ENCODE measurements at regions not wholly inside any gene's neighbourhood (a gene's known extent, or its start where the extent isn't known, plus 50 kb on each side); places are given as distances from the start of the nearest gene placed in this dataset.

GRCh38 chr10:80771285-80771684 is 233.6 kb downstream of the SH2D4B start:
- Histone ChIP-seq H3K4me3 (ENCODE audit: extremely low read depth in 1 of 4, insufficient read depth in 2 of 4, low read depth in 3 of 4, low read length in 4 of 4) (no peak overlapping the region), H3K56ac (replicated peaks; ENCODE audit: insufficient read length, low read depth, low read length) (no peak overlapping the region), H3K4me1 (replicated peaks in 1 of 4; ENCODE audit: control insufficient read depth in 3 of 4, insufficient read depth in 4 of 4, low read length in 3 of 4) (no peaks in the 10 kb centered on the region), H3K27me3 (replicated peaks in 1 of 4; ENCODE audit: control insufficient read depth in 3 of 4, extremely low read depth in 1 of 4, insufficient read depth in 3 of 4, low read length in 3 of 4) (no peaks in the 10 kb centered on the region), H3K18ac (ENCODE audit: extremely low read depth, low read length) (no peak overlapping the region), H2BK120ac (replicated peaks; ENCODE audit: low read depth, low read length) (no peak overlapping the region), H2BK5ac (ENCODE audit: low read depth, low read length) (no peak overlapping the region), H2AK5ac (ENCODE audit: low read depth, low read length) (no peak overlapping the region), H3K79me1 (ENCODE audit: low read depth, low read length) (no peaks in the 10 kb centered on the region), H4K8ac (ENCODE audit: extremely low read depth, insufficient read depth, low read length) (no peak overlapping the region), H3K23ac (ENCODE audit: insufficient read length) (no peak overlapping the region), H4K91ac (replicated peaks; ENCODE audit: insufficient read length, low read length) (no peak overlapping the region), H3K14ac (ENCODE audit: insufficient read length) (no peak overlapping the region), H3K9me3 (ENCODE audit: insufficient read depth in 2 of 2, low read depth in 1 of 2, low read length in 1 of 2) (no peaks in the 10 kb centered on the region), H3K27ac (ENCODE audit: low read depth, low read length) (no peak overlapping the region), H3K4ac (replicated peaks; ENCODE audit: insufficient read length, low read depth, low read length) (no peak overlapping the region), H3K9ac (replicated peaks in 1 of 4; ENCODE audit: extremely low read depth in 1 of 4, low read depth in 3 of 4, low read length in 3 of 4) (no peak overlapping the region), H2BK12ac (ENCODE audit: low read depth, low read length) (no peak overlapping the region), H3K23me2 (ENCODE audit: low read depth, low read length) (no peaks in the 10 kb centered on the region), H2BK20ac (ENCODE audit: low read length) (no peak overlapping the region), H4K5ac (ENCODE audit: insufficient read length, low read depth, low read length) (no peak overlapping the region), H3K36me3 (ENCODE audit: control insufficient read depth in 2 of 4, insufficient read depth in 4 of 4, low read length in 3 of 4) (no peaks in the 10 kb centered on the region), H4K20me1 (replicated peaks in 1 of 2; ENCODE audit: control insufficient read depth in 1 of 2, insufficient read depth in 2 of 2, low read length in 2 of 2) (no peaks in the 10 kb centered on the region), H2AFZ (ENCODE audit: low read length) (no peak overlapping the region), H3K4me2 (ENCODE audit: insufficient read depth in 1 of 2, low read depth in 2 of 2, low read length in 2 of 2) (no peak overlapping the region), H3K79me2 (ENCODE audit: control insufficient read depth in 1 of 2, insufficient read depth in 2 of 2, low read length in 2 of 2) (no peaks in the 10 kb centered on the region), H2BK15ac (ENCODE audit: low read length) (no peak overlapping the region)
- no peak for DNase-seq (ENCODE audit: low read depth in 1 of 2, low spot score in 2 of 2)
- ChIA-PET POLR2A (ENCODE audit: partially characterized antibody) (no interaction called here), CTCF (ENCODE audit: partially characterized antibody) (interaction anchor here (1.0 kb wide), 1 partner anchor 174 kb away, joined by 4 read pairs; no protein-coding TSS in a partner anchor)
- no peak for FAIRE-seq
- 69% methylated on average over 1 of the region's 1 CpG; no CpG with 5 or more reads in 1 of the 2 experiments for WGBS, 2 experiments (ENCODE audit: extremely low coverage in 1 of 2, insufficient coverage in 1 of 2, insufficient read length in 1 of 2, insufficient replicate concordance in 2 of 2, low coverage in 1 of 2, low lambda C conversion rate in 2 of 2, missing lambda C conversion rate in 1 of 2)
- no peak for TF ChIP-seq E2F6 (IDR thresholded peaks at IDR 0.05)
- no peak for TF ChIP-seq SRF (IDR thresholded peaks at IDR 0.05; ENCODE audit: low read depth, low read length)
- TF ChIP-seq TAF7 (optimal IDR thresholded peaks at IDR 0.05; ENCODE audit: borderline replicate concordance, low read depth, low read length), result no peak
- no peak for TF ChIP-seq CTCF (IDR thresholded peaks at IDR 0.05; ENCODE audit: control extremely low read depth in 1 of 3, insufficient read depth in 1 of 3, low read depth in 1 of 3, low read length in 3 of 3)
- TF ChIP-seq SIRT6 (IDR thresholded peaks at IDR 0.05; ENCODE audit: low read length), result no peak
- no peak for TF ChIP-seq HDAC6 (IDR thresholded peaks at IDR 0.05; ENCODE audit: low read depth, low read length)
- no peak for TF ChIP-seq EZH2 (IDR thresholded peaks at IDR 0.05; ENCODE audit: low read depth, low read length, severe bottlenecking)
- no peak for TF ChIP-seq RBBP5 (IDR thresholded peaks at IDR 0.05; ENCODE audit: borderline replicate concordance, low read depth, low read length)
- no peak for TF ChIP-seq RNF2 (IDR thresholded peaks at IDR 0.05; ENCODE audit: borderline replicate concordance, low read depth, low read length, missing control alignments, poor library complexity, severe bottlenecking)
- no peak for TF ChIP-seq BACH1 (IDR thresholded peaks at IDR 0.05; ENCODE audit: low read length)
- TF ChIP-seq YY1 (IDR thresholded peaks at IDR 0.05; ENCODE audit: low read depth, low read length), result no peak
- TF ChIP-seq POLR2A (IDR thresholded peaks at IDR 0.05; ENCODE audit: control extremely low read depth in 1 of 2, low read depth in 2 of 2, low read length in 2 of 2), result no peak
